NOMO-1 (cell line): ENCODE measurements at regions not wholly inside any gene's neighbourhood (a gene's known extent, or its start where the extent isn't known, plus 50 kb on each side); places are given as distances from the start of the nearest gene placed in this dataset.

ENCODE experiments used
- DNase-seq, 2 experiments: peaks; one replicate each; lab custom pipeline; 2025; ENCODE audit not compliant: unreplicated experiment in 2 of 2; lab: John Stamatoyannopoulos, UW

DNA sequence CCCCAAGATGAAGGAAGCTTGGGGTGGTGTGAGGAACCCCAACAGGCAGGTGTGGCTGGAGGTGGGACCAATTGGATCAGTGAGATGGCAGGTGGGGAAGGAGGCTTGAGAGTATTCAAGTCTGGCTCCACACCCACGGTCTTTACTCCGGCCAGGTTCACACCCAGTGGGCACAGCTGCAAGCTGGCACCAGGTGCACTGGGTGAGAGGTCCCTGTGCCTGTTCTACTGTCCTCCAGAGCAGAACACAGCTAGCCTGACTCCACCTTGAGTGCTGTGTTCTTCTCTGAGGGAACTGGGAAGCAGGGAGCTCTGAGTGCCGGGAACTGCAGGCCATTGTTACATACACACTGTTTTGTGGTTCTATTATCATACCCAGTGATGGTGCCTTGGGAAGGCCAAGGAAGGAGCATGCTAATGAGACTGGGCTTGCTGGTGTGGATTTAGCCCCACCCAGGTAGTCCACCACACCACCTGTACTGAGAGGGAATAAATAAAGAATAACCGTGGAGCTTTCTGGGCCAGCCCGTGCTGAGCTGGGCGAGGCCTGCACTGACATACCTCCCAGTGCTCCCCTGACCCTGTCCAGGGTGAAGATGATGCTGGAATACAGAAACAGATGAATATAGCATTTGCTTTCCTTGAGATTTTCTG is 93.4 kb downstream of the ABHD5 start:
- no peak for DNase-seq

DNA sequence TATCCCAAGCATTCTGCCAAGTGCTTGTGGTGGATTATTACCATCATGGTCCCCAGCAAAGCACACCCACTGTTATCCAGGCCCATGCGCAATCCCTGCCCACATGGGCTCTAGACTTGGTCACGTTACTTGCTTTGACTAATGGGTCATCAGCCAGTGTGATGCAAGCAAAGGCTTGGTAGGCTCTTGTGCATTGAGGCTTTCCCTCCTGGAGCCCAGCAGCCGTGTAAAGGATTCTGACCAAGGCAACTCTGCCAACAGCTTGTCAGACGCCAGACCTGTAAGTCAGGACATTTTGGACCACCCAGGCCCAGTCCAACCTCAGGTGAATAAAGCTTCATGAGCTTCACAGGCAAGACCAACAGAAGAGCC is 93.9 kb downstream of the ABHD5 start:
- DNase-seq: no peak

DNA sequence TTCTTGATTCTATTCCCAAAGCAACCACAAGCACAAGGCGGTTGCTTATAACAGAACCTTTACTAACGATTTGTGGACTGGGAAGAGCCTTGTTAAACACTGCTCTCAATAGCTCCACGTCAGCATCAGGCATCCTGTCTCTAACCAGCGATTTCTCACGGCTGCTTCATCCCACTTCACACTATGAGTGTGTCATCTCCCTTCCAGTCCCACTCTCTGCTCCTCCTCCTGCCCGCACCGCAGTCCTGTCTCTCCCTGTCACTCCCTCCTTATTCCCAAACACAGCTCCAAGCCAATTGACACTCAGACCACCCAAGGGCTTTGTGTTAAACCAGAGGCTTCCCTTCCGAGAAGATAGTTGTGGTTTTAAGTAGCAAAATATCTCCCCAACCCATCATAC is 94.8 kb downstream of the ABHD5 start:
- no peak for DNase-seq

- no peak for DNase-seq
These were observed 95.4 kb downstream of the ABHD5 start for GRCh38 chr3:43786102-43786501.

DNA sequence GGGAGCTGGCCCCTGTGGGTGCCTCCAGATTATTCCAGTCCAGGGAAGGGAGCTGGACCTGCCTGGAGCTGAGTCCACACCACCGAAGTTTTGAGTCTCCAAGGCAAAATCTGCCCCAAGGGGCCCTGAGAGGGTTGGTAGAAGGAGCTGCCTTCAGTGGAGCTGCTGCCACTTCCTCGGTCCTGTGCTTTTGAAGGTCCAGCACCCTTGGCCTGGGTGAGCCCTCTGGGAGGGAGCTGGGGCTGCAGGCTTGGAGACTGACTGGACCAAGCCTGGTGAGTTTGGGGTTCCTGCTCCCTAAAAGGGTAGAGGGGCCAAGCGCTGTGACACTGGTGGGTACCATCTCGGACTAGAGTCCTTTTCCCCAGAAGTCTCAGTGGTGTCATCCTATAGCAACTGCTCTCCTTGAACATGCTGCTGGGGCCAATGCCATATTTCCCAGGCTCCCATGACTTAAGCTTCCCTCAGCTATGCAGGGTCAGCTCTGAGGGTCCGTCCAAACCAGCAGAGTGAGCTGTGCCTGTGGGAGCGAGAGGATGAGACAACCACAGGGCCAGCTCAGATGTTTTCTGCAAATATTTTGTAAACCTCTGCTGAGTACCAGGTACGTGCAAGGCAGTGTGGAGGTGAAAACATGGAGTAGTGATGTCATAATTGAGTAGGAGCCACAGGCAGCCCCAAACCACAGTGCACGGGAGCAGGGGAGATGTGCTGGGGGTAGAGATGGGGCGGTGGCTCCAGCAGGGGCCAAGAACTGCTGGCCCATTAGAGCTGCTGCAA is 96.0 kb downstream of the ABHD5 start:
- no peak for DNase-seq

- no peak for DNase-seq
These were observed 96.6 kb downstream of the ABHD5 start for GRCh38 chr3:43787330-43787729.

DNA sequence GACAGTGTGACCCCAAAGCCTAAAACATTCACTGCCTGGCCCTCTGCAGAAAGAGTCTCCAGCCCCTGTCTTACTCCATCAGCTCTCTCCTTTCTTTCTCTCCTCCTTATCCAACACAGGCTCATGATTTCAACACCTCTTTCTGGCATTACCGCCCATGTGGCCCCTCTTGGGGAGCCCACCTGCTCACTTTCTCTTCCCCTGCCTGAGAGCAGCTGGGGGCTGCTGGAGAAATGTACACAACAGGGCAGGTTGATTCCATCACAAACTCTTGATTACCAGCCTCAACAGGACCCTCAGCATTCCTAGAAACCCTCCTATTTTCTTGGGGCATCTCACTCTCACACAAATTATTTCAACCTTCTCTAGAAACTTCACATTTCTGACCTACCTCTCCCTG is 98.3 kb downstream of the ABHD5 start:
- no peak for DNase-seq

DNA sequence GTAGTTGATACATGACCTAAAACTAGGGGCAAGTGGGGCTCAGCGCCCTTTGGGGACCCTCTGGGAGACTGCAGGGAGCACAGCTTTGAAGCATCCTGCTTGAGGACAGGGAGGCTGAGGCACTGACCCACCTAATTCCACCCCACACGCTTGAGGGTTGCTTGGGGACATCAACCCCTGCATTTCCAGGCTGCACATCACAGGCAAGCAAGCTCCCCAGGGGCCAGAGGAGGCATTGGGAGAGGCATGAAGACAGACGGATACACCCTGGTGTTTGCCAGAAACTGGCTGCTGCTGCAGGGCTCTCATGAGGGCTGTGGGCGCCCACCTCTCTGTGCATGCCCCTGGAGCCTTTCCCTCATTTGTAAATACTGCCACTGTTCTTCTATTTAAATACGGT is 99.3 kb downstream of the ABHD5 start:
- no peak for DNase-seq

GRCh38 chr3:43790476-43790875 is 99.7 kb downstream of the ABHD5 start:
- DNase-seq: no peak

GRCh38 chr3:43791246-43791645 is 100.5 kb downstream of the ABHD5 start:
- DNase-seq: no peak

DNA sequence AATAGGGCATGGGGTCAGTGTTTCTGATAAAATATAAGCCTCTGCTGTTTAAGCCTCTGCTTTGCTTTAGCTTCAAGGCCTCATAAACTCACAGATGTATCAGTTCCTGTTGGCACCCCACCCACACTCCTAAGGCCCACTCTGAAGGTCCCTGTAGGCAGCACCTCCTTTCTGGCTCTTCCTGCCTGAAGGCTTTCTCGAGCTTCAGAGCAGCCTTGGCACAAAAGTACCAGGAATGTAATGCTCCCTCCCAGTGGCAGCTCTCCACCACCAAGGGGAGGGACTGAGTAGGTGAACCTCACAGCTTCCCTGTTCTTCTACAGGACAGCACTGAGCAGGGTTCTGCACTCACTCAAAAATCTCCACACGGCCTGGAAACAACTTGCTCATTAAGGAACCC is 102.2 kb downstream of the ABHD5 start:
- no peak for DNase-seq

DNA sequence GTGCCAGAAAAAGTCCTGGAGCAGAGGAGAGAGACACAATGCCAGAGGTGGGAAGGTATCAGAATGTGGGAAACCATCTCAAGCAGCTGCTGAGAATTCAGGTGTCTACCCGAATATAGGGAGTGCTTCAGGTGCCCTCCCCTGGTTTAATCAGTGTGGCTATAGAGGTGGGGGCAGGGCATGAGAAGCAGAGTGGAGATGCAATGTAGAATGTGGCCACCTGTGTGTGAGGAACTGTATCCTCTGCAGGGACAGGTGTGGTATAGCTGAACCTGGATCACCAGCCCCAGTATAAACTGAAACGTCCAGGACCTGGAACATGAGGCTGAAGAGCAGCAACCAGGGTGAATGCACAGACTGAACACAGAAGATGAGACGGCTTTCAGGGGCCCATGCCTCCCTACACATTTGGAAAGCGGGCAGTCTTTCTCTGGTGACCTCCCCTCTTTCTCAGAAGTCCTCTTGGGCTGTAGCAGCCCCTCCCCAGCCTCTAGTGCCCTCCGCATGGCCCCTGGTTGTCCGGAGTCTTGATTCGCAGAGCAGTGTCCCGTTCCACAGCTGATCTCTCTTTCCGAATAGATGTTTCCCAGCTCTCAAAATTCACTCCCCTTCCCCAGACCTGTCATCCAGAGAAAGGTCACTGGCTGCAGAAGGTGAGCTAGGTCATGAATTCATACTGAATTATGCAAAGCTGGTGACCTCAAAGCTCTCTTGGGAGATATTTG is 103.1 kb downstream of the ABHD5 start:
- no peak for DNase-seq

- DNase-seq: no peak
These were observed 104.0 kb downstream of the ABHD5 start for GRCh38 chr3:43794776-43795175.

- no peak for DNase-seq
These were observed 104.8 kb downstream of the ABHD5 start for GRCh38 chr3:43795491-43795890.

DNA sequence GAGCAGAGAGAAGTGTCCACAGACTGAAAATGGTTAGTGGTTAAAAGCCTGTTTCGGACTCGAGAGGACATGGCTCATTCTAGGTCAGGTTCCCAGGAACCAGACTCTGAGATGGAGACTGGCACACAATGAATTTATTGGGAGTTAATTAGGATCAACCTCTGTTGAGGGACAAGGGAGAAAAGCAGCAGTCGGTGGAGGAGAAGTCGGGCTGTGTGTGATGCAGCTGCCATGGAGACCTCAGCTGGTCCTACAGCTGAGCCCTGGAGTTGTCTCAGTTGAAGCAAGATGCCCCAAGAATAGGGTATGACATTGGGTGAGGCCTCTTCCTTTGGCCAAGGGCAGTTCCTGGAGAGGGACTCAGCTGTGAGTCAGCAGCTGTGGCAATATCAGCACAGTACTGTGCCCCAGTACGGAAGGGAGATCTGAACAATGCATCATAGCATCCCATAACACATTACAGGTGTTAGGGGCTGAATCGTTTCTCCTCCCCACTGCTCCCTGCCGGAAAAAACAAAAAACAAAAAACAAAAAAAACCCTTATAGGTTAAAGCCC is 105.4 kb downstream of the ABHD5 start:
- DNase-seq: no peak

DNA sequence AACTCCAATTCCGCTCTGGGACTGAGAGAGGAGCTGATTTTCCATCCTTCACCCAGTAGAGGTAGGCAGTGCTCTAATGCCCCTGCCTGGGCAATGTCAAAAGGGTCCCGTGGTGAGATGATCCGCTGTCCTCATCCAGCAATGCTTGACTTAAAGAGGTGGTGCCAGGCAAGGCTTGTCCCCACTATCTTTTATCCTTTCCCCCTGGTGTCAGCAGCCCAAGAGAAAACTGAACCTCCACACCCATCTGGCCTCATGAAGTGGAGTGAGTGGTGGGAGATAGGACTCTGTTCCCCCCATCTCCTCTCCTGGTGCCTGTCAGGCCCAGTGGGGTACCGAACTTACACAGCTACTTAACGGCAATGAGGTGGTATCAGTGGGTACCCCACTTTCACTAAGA is 107.1 kb downstream of the ABHD5 start:
- no peak for DNase-seq

DNA sequence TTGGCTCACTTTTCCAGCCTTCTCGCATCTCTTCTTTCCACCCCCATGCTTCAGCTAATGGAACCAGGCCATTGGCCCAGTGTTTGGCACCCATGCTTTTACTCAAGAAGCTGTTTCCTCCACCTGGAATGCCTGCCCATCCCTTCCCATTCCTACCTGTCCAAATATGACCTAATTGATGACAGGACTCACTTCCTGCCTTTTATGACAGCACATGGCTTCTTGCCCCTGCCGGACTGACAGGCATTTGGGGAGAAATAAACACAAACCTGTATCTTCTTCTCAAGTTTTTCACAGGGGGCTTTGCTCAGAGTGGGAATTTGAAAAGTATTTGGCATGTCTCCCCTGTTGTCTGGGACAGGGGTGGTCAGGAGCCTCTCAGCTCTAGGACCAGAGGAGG is 120.1 kb downstream of the ABHD5 start:
- DNase-seq: no peak

DNA sequence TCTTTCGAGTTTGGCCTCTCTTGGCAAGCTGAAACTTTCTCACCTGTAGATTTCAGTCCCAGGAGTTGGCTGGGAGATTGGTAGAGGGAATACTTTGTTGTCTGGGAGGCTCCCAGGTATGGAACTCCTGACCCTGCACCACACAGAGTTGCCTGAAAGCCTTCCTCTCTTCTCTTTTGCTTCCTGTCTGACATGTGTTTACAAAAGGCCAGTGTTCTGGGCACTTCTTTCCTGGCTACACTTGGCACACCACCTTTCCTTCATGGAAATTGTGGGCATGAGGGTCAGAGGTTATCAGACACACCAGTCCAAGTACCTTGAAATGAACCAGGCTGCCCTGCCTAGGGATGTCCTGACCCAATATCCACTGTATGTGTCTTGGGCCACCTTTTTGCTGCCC is 123.7 kb downstream of the ABHD5 start:
- no peak for DNase-seq

- DNase-seq: no peak
These were observed 125.6 kb downstream of the ABHD5 start for GRCh38 chr3:43816372-43816771.

- no peak for DNase-seq
These were observed 126.3 kb downstream of the ABHD5 start for GRCh38 chr3:43817064-43817463.

- DNase-seq: no peak
These were observed 127.1 kb downstream of the ABHD5 start for GRCh38 chr3:43817825-43818224.

DNA sequence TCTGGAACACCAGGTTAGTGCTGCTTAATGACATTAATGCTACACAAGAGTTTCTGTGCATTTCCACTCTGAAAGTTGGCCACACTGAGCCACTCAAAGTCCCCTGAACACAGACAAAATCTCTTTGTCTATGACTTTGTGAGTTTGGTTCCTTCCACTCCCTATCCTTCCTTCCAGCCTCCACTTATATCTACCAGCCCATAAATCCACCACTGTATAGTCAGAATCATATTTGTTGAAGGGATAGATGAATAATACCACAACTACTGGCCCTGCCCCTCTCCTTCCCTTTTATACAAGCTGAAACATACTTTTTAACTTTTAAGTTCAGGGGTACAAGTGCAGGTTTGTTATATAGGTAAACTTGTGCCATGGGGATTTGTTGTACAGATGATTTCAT is 127.5 kb downstream of the ABHD5 start:
- DNase-seq: no peak
